Right lung (tissue), 2 donors: ENCODE measurements at regions not wholly inside any gene's neighbourhood (a gene's known extent, or its start where the extent isn't known, plus 50 kb on each side); places are given as distances from the start of the nearest gene placed in this dataset.
A peak's percentile ranks its signal among the peaks of the same experiment; 100 is the strongest.

Source experiments
- DNase-seq, 2 donors: peaks; one replicate each; pipeline ENCODE4 v3.0.0-alpha.2; 2013

DNA sequence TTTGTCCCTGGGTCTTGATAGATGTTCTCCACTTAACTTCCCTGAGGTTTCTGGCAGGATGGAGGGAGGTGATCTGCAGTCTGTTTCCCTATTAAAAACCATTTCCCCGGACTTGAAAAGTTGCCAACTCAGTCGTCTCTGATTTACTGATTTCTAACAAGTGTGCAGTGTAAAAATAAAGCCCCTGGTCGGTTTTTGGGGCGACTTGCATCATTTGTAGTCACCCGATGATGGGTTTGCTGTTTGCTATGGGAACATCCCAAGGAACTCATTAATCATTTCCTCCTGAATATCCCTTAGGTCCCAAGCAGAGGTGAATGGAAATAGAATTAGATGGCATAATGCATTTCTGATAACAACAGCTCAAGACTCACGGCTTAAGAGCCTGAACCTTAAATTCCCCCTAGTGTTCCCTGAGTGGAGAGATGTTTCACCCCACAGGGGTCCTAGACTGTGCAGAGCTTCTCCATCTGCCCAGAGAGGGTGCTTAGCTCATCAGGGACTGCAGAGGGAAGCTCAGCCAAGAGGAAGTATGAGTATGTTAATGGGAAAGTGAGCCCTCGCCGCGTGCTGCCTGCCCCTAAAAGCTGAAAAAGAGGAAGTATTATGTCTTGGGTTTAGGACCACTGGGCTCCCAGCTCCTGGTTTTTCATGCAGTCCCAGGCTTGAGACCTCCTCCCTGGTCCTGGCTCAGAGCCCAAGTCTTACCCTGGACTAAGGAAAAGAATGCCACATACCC lies 115.1 kb upstream of the DAP start:
- DNase-seq = no peak

DNA sequence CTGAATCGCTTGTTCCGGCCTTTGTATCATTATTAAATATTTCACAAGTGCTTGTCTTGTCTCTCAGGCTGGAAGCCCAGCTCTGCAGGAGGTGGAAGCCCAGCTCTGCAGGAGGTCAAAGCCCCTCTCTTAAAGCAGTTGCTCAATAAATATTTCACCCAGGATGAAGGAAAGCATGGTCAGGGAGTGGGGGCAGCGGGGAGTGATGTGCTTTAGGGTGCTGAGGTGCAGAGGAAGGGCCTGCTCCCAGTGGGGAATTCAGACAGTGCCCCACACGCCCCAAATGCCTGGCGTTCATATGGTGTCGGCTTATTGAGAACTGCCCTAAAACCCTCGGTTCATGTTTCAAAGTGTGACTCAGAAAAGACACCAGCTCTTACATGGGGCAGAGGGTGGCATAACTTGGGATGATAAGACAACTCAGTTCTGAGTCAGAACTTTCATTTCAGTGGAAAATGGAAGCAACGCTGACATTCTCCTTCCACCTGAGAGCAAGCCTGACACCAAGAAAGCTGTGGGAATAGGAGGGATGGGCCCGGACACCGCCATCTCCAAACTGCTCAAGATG lies 114.3 kb upstream of the DAP start:
- DNase-seq = no peak

DNA sequence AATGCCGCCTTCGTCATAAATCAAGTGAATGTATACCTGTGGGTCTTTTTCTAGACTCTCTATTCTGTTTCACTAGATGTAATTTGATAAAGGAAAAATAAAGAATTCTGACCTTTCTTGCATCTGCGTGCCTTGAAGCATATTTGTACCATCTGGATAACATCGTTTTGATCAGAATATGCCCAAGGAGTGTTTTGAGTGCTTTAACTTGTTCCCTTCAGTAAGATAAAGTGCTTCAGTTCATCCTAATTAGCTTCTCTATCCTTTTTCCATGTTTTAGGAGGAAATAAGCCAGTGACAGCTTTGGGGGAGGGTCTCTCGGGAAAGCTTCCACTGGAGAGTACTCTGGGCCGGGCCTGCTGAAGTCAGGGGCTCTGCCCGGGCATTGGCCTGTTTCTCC lies 113.5 kb upstream of the DAP start:
- DNase-seq = no peak

DNA sequence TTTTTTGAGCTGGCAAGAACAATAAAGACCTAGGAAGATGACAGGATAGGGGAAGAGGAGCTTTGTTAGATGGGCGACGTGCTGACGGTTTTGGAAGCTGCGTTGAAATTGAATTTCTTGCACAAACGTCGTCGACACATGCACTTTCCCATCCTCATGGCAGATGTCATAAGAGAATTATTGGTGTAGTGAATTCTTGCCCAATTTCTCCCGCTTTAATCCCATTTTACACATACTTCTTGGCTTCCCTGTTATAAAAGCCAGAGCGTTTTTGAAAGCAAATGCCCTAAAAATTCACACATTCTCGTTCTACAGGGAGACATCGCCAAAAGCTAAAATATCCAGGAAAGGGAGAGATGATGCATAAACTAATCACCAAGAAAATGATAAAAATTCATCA lies 109.8 kb upstream of the DAP start:
- no peak for DNase-seq

DNA sequence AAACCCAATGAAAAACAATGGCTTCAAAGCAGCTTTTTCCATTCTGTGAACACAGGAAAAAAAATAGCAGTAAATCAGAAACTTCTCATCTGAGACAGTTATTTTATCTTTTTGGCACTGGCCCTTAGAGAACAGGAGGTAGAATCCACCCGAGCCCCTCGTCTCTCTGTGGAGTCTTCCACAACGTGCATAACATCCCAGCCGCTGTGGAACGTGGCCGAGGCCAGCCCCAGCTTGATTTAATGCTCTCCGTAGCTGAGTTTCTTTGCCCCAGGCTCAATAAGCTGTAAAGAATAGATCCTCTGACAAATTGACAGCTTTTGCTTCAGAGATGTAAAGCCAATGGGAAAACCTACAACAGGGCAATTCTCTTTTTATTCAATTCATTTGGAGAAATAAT lies 107.9 kb upstream of the DAP start:
- DNase-seq = no peak

DNA sequence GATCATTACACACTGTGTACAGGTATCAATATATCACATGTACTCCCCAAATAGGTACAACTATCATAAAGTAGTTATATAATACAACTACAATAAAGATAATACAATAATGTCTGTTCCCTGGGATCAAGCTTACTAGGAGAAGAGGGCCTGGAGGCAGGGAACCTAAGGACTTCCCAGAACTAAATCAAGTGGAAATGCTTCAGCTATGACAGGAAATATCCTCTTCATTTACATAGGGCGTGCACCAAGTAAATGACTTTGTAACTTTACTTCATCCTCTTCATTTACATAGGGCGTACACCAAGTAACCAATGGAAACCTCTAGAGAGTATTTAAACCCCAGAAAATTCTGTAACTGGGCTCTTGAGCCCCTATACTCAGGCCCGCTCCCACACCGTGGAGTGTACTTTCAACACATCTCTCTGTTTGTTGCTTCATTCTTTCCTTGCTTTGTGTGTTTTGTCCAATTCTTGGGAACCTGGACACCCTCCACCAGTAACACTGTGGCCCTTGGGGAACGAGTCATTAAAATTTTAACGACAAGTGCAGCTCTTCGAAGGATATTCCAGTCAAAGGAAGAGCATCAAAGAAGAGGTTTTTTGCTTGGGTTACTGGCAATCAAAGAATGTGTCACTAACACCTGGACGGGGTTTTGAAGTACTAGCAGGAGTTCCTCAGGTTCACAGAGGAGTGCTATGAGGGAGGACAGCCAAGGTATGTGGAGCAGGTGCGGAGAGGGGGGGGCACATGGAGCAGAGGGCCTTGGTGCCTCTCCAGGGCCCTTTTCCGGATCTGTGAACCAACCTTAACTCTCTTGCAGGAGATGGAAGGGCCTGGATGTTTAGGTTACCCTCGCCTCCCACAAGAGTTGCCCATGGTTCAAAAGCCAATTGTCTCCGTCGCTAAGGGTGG lies 106.6 kb upstream of the DAP start:
- DNase-seq = no peak

DNA sequence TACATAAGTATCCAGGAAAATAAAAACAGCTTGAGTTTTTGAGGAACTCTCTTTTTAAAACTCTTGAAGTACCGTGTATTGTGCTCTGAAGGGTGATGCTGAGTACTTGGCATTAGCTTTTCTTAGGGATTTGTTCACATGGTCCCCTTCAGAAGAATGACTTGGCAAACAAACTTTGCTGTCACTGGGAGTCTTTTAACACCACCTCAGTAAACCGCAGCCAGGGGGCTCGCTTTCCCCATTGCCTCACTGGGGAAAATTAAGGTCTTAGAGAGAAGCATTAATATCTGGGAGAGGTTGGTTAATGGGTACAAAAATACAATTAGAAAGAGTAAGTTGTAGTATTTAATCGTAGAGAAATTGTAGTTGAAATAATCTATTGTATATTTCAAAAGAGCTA lies 105.9 kb upstream of the DAP start:
- no peak for DNase-seq

DNA sequence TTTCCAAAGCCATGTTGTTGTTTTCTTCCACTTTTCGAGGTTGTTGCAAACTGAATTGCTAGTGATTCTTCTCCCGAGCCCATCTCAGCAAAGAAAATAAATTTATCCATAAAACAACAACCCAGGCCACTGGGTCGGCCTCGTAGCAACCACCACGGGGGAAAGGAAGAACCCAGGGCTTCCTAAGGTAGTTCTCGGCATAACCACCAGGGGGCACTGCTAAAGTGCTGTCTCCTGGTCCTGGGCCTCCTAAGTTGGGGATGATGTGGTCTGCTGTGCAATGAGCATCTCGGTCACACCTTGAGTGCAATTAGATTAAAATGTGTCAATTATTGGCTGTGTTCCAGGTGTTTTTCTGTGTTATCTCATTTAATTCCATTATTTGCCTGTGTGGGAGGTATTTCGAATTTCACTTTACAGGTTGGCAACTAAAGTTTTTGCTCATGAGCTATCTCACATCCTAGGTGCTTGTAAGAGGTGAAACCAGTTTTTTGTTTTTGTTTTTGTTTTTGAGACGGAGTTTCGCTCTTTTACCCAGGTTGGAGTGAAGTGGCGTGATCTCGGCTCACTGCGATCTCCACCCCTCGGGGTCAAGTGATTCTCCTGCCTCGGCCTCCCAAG lies 102.8 kb upstream of the DAP start:
- DNase-seq = no peak

DNA sequence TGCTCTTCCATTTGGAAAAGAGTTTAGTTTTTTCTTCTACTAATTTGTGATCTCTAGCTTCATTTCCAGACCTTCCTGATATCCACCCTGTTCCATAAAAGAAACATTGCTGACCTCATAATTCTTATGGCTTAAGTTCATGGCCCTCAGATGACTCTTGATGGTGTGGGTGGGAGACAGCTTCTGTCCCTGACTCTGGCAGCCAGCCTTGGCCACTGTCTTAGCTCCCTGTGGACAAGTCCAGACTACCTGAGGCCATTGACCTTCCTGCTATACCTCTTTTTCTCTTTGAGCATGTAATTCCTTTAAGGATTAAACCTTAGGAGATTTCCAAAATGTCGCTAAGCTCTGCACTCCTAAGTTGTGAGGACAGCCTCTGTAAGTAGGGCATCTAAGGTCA lies 101.1 kb upstream of the DAP start:
- DNase-seq = no peak

DNA sequence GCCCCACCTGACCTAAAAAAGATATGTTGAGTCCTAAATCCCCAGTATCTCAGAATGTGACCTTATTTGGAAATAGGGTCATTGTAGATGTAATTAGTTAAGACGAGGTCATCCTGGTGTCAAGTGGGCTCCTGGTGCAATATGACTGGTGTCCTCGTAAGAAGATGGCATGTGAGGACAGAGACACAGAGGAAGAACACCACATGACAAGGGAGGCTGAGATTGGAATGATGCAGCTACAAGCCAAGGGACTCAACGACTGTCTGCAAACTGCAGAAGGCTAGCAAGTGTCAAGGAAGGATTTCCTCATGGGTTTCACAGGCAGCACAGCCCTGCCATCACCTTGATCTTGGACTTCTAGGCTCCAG lies 100.4 kb upstream of the DAP start:
- DNase-seq = no peak

DNA sequence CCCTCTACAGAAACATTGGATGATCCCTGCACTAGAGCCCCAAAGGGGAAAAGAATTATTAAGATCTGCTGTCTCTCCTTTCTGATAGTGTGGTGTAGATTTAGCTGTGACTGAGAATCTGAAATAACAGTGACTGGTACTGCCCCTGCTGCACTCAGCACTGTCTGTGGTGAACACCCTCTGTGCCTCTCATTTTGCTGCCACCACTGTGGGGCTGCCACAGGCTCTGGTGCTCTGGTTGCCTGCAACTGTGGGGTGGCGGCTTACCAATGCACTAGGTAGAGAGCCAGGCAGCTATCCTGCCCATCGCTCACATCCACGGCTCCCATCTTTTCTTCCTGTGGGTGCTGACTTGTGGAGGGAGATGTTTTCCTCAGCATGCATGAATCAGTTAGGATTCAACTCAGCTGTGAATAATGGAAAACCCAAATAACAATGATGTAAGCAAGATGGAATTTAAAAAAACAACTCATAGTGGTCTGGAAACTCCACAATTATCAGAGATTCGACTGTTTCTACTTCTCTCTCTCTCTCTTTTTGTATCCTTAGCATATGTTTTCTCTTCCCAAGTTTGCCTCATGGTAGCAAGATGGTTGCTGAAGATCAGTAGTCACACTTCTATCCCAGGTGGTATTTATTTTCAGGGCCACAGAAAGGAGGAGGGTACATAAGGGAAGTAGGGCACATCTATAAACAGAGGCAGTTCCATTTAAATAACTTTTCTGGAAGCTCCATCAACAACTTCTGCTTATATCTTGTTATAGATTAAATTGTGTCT lies 99.8 kb upstream of the DAP start:
- DNase-seq = no peak

DNA sequence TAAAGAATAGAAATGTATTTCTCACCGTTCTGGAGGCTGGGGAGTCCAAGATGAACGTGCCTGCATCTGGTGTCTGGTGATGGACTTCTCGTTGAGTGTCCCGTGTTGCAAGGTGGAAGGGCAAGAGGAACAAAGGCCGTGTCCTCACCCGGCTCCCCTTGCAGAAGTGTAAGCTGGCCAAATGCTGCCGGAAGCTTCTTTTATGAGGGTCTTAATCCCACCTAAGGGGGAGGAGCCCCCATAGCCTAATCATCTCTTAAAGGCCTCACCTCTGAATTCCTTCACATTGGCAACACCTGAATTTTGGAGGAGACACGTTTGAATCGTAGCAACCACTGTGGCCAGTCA lies 99.1 kb upstream of the DAP start:
- no peak for DNase-seq

DNA sequence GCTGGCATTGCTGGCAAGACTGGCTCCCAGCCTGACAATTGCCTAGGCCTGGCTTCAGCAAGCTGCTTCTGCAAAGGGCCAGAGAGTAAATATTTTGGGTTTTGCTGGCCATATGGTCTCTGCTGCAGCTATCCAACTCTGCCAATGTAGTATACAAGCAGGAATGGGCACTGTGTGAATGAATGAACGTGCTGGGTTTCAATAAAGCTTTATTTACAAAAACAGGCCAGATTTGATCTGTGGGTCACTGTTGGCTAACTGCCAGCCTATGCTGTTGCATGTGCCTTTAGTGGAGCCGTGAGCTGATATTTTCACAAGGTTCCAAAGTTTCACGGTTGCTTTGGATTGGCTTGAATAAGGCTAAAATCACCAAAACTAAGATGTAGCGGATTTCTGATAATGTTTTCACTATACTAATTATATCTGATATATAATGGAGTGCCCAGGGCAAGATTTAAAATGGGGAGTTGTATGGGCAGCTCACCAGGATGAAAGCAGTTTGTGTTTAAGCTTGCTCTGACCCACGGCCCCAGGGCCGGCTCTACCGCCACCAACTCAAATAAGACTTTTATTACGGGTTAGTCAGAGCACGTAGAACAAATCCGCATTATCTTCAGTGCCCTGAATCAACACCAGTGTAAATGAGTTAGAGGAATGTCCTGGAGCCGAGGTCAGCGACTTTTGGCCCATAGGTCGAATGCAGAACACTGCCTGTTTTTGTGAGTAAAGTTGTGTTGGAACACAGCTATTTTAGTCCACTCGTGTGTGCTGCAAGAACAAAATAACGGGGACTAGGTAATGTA lies 98.6 kb upstream of the DAP start:
- no peak for DNase-seq

DNA sequence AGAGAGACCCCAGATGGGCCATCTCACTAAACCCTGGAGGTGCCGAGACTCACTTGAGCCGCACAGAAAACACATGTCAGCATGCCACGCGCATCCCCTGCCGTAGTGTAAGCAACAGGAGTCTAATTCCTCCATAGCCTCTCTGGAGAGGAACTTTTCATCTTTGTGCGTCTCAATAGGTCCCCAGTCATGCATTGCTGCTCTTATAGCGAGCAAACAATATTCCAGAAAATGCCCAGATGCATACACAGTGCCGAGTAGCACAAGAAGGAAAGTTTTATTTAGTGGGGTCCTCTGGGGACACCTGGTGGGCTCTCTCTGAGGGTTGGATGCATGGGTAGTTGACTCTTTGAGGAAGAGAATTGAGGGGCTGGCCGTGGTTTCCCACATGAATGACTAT lies 97.9 kb upstream of the DAP start:
- DNase-seq = no peak

DNA sequence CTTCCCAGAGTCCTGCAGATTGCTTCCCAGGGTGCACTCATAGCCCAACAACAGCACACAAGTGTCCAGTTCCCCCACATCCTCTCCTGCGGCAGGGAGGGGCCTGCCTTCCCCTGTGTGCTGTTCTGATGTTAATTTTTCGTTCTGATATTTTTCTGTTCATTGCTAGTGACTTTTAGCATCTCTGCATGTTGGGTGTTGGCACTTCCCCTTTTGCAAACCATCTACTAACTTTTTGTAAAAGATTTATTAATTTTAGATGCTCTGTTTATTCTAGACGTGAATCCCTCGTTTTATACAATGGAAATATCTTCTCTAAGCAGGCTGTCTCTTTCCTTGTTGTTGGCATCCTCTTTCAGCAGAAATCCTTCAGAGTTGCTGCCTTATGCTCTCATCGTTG lies 97.3 kb upstream of the DAP start:
- DNase-seq = no peak

DNA sequence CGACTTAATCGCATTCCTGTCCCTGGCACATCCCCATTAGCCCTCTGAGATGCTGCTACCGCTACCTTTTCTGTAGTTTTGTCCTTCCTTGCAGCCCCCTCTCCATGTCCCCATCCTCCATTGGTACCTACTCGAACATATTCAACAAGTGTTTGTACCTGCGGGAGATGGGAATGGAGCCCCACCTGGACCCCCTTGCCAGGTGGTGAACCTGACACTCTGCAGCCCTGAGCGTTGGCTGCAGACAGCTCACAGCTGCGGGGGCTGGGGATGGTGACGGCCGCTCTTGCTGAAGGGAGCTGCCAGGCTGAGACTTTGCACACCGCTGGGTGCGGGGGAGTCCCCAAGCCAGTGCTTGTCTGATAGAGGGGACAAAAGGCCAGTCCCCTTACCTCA lies 96.3 kb upstream of the DAP start:
- no peak for DNase-seq

DNA sequence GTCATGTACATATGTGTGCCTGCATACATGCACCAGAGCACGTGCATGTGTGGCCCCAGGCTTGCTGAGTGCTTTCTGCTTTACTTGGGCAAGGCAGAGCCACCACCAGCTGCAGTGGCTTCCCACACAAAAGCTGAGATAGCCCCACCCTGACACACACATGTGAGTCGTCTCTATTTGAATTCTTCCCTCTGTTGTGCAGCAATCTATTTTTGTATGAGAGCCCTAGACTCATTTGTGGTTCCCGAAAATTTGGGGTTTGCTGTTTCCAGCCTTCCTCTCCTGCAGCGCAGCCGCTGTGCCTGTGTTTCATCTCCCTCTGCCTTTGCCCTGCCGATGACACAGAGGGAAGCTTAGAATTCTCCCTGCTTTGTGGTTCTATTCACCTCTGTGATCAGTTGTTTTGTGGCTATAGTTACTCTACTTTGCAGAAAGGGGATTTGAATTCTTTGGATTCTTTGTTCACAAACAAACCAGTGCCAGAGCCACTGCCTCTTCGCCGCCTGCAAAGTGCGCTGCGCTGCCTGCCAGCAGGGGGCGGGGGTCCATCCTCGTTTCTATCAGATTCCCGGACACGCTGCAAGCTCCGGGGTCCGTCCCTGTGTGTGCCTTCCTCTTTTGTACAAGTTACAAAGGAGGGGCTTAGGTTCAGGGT lies 95.8 kb upstream of the DAP start:
- DNase-seq = peak; percentile 27 to 40

DNA sequence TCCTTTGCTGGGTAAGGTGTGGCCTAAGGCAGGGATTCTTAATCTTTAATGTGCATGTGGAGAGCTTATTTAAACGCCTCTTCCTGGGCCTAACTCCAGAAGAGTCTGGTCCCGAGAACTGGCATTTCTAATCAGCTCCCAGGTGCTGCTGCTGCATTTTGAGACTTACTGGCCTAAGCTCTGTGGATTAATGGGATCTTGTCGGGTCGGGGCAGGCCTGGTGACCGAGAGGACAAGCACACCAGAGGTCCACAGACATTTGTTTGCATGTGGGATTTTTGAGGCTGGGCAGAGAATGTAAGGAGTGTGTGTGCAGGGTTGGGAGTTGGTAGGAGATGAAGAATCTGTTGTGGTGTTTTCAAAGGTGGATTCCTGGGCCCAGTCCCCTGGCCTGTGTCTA lies 95.0 kb upstream of the DAP start:
- DNase-seq = no peak

DNA sequence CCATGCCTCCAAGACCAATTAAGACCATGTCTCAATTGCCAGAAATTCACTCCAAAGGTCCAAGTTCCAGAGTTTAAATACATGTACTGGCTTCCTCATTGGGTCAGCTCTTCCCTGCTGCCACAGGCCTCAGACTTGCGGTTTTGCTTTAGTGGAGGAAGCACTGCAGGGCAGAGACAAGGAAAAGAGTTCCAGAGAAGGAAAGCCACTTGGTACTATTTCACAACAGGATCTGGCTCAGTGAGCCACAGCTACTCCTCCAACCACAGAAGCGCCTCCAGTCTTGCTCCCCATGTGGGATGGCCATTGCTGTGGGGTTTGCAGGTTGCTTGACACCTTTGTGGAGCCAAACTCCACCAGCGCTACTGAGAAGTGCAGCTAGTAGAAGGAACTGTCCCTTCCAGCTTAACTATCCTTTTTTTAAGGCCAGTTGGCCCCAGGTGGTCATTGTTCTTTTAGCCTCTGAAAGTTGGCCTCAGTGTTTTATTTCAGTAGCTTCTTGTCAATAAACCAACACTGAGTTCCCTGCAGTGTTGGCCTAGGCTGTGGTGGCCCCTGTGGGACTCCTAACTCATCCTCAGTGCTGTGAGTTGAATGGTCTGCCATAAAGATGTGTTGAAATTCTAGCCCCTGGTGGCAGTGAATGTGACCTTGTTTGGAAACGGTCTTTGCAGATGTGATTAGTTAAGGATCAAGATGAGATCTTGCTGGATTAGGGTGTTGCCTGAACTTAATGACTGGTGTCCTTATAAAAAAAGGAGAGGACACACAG lies 93.7 kb upstream of the DAP start:
- no peak for DNase-seq

DNA sequence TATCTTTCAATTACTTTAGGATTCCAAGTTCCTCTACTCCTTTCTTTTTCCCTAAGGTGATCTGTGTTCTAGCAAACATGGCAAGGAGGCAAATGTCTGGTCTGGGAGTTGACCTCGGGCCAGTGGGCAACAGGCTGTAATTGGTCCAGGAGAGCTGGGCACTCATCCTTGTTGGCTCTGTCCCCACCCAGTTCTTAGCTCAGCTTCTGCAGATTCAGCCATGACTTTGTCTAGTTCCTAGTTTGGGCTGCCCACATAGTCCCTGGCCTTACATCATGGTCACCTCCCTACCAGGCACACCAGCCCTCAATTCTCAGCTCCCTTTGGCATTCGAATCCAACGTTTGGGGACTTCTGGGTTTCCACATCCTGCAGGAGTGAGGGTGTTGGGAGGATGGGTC lies 92.1 kb upstream of the DAP start:
- DNase-seq = no peak
